OCI-LY3 (cell line): ENCODE measurements at regions not wholly inside any gene's neighbourhood (a gene's known extent, or its start where the extent isn't known, plus 50 kb on each side); places are given as distances from the start of the nearest gene placed in this dataset.

Source experiments
- H2AFZ ChIP-seq: fragments of 200-600, 300-600 bp; shearing (Covaris generic); 2 replicates; pipeline ENCODE4 v1.6.0; 2014; ENCODE audit warnings: antibody characterized with exemption, low read depth, low read length
- H3K27ac ChIP-seq: fragments of 200-600, 300-600 bp; sonication (generic); 2 replicates; pipeline ENCODE4 v1.5.1; 2014; ENCODE audit warnings: mild to moderate bottlenecking, low read length, moderate library complexity, mixed read lengths
- H3K27me3 ChIP-seq: fragments of 200-600, 300-600 bp; sonication (generic); 2 replicates; pipeline ENCODE4 v1.6.1; 2014; ENCODE audit warnings: low read depth, low read length, mixed read lengths
- H3K36me3 ChIP-seq: fragments of 200-600, 300-600 bp; sonication (generic); replicated peaks from 2 replicates; pipeline ENCODE3; 2014; ENCODE audit warnings: low read depth, low read length, mixed read lengths
- H3K4me1 ChIP-seq: fragments of 300-600, 200-600 bp; sonication (generic); 2 replicates; pipeline ENCODE4 v1.6.1; 2014; ENCODE audit warnings: low read length, mixed read lengths
- H3K4me2 ChIP-seq: fragments of 200-600, 300-600 bp; sonication (generic); 2 replicates; pipeline ENCODE4 v1.6.1; 2014; ENCODE audit warnings: low read length, mixed read lengths
- H3K4me3 ChIP-seq: fragments of 300-600, 200-600 bp; sonication (generic); 2 replicates; pipeline ENCODE4 v1.5.1; 2014; ENCODE audit warnings: antibody characterized with exemption, mild to moderate bottlenecking, low read length, moderate library complexity
- H3K79me2 ChIP-seq: fragments of 300-600, 200-600 bp; shearing (Covaris generic); 2 replicates; pipeline ENCODE4 v1.6.1; 2014; ENCODE audit warnings: mild to moderate bottlenecking, low read length, mixed read lengths
- H3K9ac ChIP-seq: fragments of 300-600, 200-600 bp; shearing (Covaris generic); 2 replicates; pipeline ENCODE4 v1.6.0; 2014; ENCODE audit warnings: mild to moderate bottlenecking, low read length, moderate library complexity
- H3K9me3 ChIP-seq: fragments of 200-600, 300-600 bp; shearing (Covaris generic); 2 replicates; pipeline ENCODE4 v1.6.1; 2014; ENCODE audit warnings: low read length, mixed read lengths; ENCODE audit not compliant: insufficient read depth
- H4K20me1 ChIP-seq: fragments of 200-600, 300-600 bp; sonication (generic); 2 replicates; pipeline ENCODE4 v1.6.1; 2016; ENCODE audit warnings: low read length, mixed read lengths; ENCODE audit not compliant: insufficient read depth
- CTCF ChIP-seq: fragments of 200-600, 300-600 bp; sonication (generic); IDR thresholded peaks from 2 replicates; pipeline ENCODE4 v1.5.1; 2014; ENCODE audit warnings: antibody characterized with exemption, low read length, low read depth
- EZH2phosphoT487 ChIP-seq: fragments of 200-600 bp; shearing (Covaris generic); IDR thresholded peaks from 2 replicates; pipeline ENCODE4 v1.6.1; 2018; ENCODE audit warnings: antibody characterized with exemption, mixed run types, low read depth

GRCh38 chr2:187949859-187950258, 341.8 kb upstream of the GULP1 start:
- H3K9me3 ChIP-seq, result 0 out of 2 replicates have a peak, but pooled peaks cover 4% of the 10 kb centered on the region
- no peak overlapping the region for H3K9ac ChIP-seq
- peaks cover 5% of the 10 kb centered on the region for H3K36me3 ChIP-seq

GRCh38 chr2:187951470-187952218, 340.0 kb upstream of the GULP1 start:
- Histone ChIP-seq H4K20me1 (no peaks in the 10 kb centered on the region), H3K4me2 (no peak overlapping the region), H3K9ac (no peak overlapping the region), H3K27me3 (no peaks in the 10 kb centered on the region), H3K9me3 (no peaks in the 10 kb centered on the region), H3K79me2 (no peaks in the 10 kb centered on the region), H2AFZ (no peak overlapping the region), H3K4me1 (peaks cover 9% of the 10 kb centered on the region), H3K27ac (no peak overlapping the region), H3K36me3 (no peaks in the 10 kb centered on the region), H3K4me3 (no peak overlapping the region)
- no peak for TF ChIP-seq CTCF
- no peak for TF ChIP-seq EZH2phosphoT487

More at GRCh38 chr2:187949859-187950258, 341.8 kb upstream of the GULP1 start:
- Histone ChIP-seq H3K4me1 (peaks cover 12% of the 10 kb centered on the region), H3K27me3 (no peaks in the 10 kb centered on the region), H2AFZ (no peak overlapping the region), H3K27ac (no peak overlapping the region), H4K20me1 (no peaks in the 10 kb centered on the region), H3K79me2 (no peaks in the 10 kb centered on the region), H3K4me2 (no peak overlapping the region), H3K4me3 (no peak overlapping the region)
- TF ChIP-seq CTCF (no peak), EZH2phosphoT487 (no peak)

DNA sequence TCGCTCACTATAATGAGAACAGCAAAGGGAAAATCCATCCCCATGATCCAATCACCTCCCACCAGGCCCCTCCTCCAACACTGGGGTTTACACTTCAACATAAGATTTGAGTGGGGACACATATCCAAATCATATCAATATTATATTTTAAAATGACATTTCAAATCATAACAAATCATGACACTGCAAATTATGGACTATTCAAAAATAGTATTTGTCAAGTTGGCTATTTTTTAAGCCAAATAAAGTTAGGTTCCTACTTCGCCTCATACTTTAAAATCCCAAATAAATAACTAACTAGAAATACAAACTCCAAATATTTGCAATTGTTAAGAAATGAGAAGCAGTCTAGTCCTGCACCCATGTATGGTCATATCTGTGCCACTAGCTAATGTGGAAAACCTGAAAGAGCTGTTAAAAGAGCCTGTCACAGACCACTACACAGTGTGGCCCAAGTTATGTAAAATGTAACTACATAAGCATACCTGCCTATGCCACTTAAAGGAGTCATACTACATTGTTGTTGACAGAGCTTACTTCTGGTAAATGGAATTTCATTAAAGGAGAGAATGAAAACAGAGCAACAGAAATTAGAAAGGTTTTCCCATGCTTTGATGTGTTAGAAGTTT, 334.7 kb upstream of the GULP1 start:
- Histone ChIP-seq H3K27me3 (no peaks in the 10 kb centered on the region), H3K4me1 (no peaks in the 10 kb centered on the region), H4K20me1 (no peaks in the 10 kb centered on the region), H3K4me2 (no peak overlapping the region), H3K9ac (no peak overlapping the region), H3K79me2 (no peaks in the 10 kb centered on the region), H2AFZ (no peak overlapping the region), H3K27ac (no peak overlapping the region), H3K36me3 (peaks cover 9% of the 10 kb centered on the region), H3K4me3 (no peak overlapping the region), H3K9me3 (0 out of 2 replicates have a peak, but pooled peaks cover 4% of the 10 kb centered on the region)
- TF ChIP-seq EZH2phosphoT487 (no peak), CTCF (no peak)

DNA sequence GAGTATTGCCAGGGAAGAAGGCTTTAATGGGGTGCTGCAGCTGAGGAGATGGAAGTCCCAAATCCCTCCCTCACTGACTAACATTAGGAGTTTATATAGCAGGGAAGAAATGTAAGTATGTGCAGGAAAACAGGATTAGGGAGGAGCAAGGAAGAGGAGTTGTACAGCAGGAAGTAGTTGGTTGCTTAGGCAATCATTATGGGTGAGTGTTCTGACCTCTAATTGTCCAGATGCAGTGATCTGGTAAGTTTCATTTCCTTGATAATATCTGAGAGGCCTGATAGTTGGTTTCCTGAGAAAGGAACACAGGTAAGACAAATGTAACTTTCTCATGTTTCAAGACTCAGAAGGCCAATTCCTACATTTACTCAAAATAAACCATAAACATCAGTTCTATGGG, 331.9 kb upstream of the GULP1 start:
- no peaks in the 10 kb centered on the region for H3K4me1 ChIP-seq
- no peaks in the 10 kb centered on the region for H3K79me2 ChIP-seq
- TF ChIP-seq EZH2phosphoT487 (no peak), CTCF (no peak)
- H2AFZ ChIP-seq, result no peak overlapping the region
- H3K4me2 ChIP-seq, result no peak overlapping the region
- no peak overlapping the region for H3K9ac ChIP-seq
- no peak overlapping the region for H3K4me3 ChIP-seq
- no peak overlapping the region for H3K27ac ChIP-seq
- peaks cover 4% of the 10 kb centered on the region; the same call in 1 of the 2 replicates for H3K9me3 ChIP-seq
- H4K20me1 ChIP-seq, result no peaks in the 10 kb centered on the region
- peaks cover 9% of the 10 kb centered on the region for H3K36me3 ChIP-seq
- H3K27me3 ChIP-seq, result no peaks in the 10 kb centered on the region
